Activated CD4-positive, alpha-beta T cell treated with anti-CD3 and anti-CD28 coated beads, Interleukin-2, amount 50 U/mL, for 24 hours (primary cell): ENCODE measurements at regions not wholly inside any gene's neighbourhood (a gene's known extent, or its start where the extent isn't known, plus 50 kb on each side); places are given as distances from the start of the nearest gene placed in this dataset.

Experiments
- DNase-seq, 2 donors: peaks; one replicate each; pipeline ENCODE4 v3.0.0-alpha.2; 2020; ENCODE audit warnings: low read depth in 1 of 2, low spot score in 1 of 2

GRCh38 chr1:212221801-212222200, 63.4 kb upstream of the PPP2R5A start:
- DNase-seq = no peak

GRCh38 chr1:212224102-212224501, 61.1 kb upstream of the PPP2R5A start:
- DNase-seq = no peak

GRCh38 chr1:212225416-212225815, 59.8 kb upstream of the PPP2R5A start:
- no peak for DNase-seq

GRCh38 chr1:212225871-212226302, 59.3 kb upstream of the PPP2R5A start:
- DNase-seq = no peak

- no peak for DNase-seq
These were observed 58.7 kb upstream of the PPP2R5A start for GRCh38 chr1:212226467-212226866.

- no peak for DNase-seq
These were observed 57.1 kb upstream of the PPP2R5A start for GRCh38 chr1:212228076-212228475.

GRCh38 chr1:212228591-212229119, 56.6 kb upstream of the PPP2R5A start:
- DNase-seq = no peak

GRCh38 chr1:212229654-212230053, 55.6 kb upstream of the PPP2R5A start:
- DNase-seq = no peak

GRCh38 chr1:212230329-212230728, 54.9 kb upstream of the PPP2R5A start:
- no peak for DNase-seq

- DNase-seq = no peak
These were observed 53.8 kb upstream of the PPP2R5A start for GRCh38 chr1:212231372-212231771.

- no peak for DNase-seq
These were observed 53.1 kb upstream of the PPP2R5A start for GRCh38 chr1:212232090-212232489.

GRCh38 chr1:212233321-212233720, 51.9 kb upstream of the PPP2R5A start:
- no peak for DNase-seq

GRCh38 chr1:212234431-212235395, 50.5 kb upstream of the PPP2R5A start:
- peak in 1 of 2 donors; percentile 32 for DNase-seq
